ENCODE measurements at regions not wholly inside any gene's neighbourhood (a gene's known extent, or its start where the extent isn't known, plus 50 kb on each side); places are given as distances from the start of the nearest gene placed in this dataset.

DNA sequence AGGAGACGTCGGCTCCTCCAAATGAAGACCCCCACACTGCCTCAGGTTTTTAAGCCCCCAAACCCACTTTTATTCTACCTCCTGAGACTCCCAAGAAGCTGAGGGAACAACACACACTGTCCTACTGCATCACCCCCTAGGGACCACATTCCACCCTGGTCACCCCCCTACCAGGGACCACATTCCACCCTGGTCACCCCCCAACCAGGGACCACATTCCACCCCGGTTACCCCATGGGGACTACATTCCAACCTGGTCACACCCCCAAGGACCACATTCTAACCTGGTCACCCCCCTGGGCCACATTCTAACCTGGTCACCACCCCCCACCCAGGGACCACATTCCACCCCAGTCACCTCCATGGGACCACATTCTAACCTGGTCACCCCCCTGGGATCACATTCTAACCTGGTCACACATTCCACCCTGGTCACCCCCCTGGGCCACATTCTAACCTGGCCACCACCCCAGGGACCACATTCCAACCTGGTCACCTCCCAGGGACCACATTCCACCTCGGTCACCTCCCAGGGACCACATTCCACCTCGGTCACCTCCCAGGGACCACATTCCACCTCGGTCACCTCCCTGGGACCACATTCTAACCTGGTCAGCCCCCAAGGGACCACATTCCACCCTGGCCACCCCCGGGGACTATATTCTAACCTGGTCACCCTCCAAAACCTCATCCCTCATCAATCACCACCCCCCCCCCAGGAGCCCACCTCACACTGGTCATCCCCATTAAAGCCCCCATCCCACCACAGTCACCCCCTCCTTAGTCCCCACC lies 587.6 kb downstream of the NPHP4 start:
- DNase-seq (ENCODE audit: insufficient read length, low spot score, missing footprints) = no peak
- Histone ChIP-seq H3K27me3 (ENCODE audit: insufficient read depth, low read length) (no peaks in the 10 kb centered on the region), H3K36me3 (ENCODE audit: insufficient read depth, low read length) (no peaks in the 10 kb centered on the region), H3K4me2 (ENCODE audit: insufficient read depth, low read length) (no peak overlapping the region), H3K4me3 (ENCODE audit: insufficient read depth, low read length) (no peak overlapping the region), H4K20me1 (ENCODE audit: insufficient read depth, low read length) (no peaks in the 10 kb centered on the region), H3K27ac (ENCODE audit: low read depth, low read length) (no peak overlapping the region), H3K9me3 (ENCODE audit: low read depth, low read length) (no peaks in the 10 kb centered on the region), H3K4me1 (ENCODE audit: insufficient read depth, low read length) (no peaks in the 10 kb centered on the region), H2AFZ (ENCODE audit: low read length) (no peak overlapping the region), H3K79me2 (ENCODE audit: insufficient read depth, low read length) (no peaks in the 10 kb centered on the region)
- TF ChIP-seq, protein P1, sequence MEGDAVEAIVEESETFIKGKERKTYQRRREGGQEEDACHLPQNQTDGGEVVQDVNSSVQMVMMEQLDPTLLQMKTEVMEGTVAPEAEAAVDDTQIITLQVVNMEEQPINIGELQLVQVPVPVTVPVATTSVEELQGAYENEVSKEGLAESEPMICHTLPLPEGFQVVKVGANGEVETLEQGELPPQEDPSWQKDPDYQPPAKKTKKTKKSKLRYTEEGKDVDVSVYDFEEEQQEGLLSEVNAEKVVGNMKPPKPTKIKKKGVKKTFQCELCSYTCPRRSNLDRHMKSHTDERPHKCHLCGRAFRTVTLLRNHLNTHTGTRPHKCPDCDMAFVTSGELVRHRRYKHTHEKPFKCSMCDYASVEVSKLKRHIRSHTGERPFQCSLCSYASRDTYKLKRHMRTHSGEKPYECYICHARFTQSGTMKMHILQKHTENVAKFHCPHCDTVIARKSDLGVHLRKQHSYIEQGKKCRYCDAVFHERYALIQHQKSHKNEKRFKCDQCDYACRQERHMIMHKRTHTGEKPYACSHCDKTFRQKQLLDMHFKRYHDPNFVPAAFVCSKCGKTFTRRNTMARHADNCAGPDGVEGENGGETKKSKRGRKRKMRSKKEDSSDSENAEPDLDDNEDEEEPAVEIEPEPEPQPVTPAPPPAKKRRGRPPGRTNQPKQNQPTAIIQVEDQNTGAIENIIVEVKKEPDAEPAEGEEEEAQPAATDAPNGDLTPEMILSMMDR (IDR thresholded peaks at IDR 0.05; ENCODE audit: extremely low read depth, low read depth, low read length) = no peak

DNA sequence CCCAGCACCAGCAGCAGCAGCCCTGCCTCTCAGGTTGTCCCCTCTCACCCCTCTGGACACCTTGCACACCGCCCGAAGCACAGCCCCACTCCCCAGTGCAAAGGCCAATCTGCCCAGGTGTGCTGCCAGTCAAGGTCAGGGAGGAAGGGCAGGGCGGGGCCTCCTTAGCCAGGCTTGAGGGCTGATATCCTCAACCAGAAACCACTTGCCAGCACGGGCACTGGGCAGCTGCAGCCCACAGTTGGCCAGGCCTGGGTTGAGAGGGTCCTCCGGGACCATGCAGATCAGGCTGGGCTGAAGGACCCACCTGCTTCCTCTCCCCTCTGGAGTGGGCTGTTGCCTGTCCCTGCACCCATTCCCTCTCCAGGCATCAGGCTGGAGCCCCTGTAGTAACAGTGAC lies 588.3 kb downstream of the NPHP4 start:
- no peak overlapping the region for H3K27ac ChIP-seq (ENCODE audit: low read depth, low read length)
- no peaks in the 10 kb centered on the region for H3K4me1 ChIP-seq (ENCODE audit: insufficient read depth, low read length)
- no peaks in the 10 kb centered on the region for H4K20me1 ChIP-seq (ENCODE audit: insufficient read depth, low read length)
- no peak overlapping the region for H3K4me3 ChIP-seq (ENCODE audit: insufficient read depth, low read length)
- no peaks in the 10 kb centered on the region for H3K27me3 ChIP-seq (ENCODE audit: insufficient read depth, low read length)
- no peaks in the 10 kb centered on the region for H3K9me3 ChIP-seq (ENCODE audit: low read depth, low read length)
- TF ChIP-seq, protein P1 (IDR thresholded peaks at IDR 0.05; ENCODE audit: extremely low read depth, low read depth, low read length) = no peak
- H3K79me2 ChIP-seq (ENCODE audit: insufficient read depth, low read length) = no peaks in the 10 kb centered on the region
- DNase-seq (ENCODE audit: insufficient read length, low spot score, missing footprints) = no peak
- H3K4me2 ChIP-seq (ENCODE audit: insufficient read depth, low read length) = no peak overlapping the region
- H3K36me3 ChIP-seq (ENCODE audit: insufficient read depth, low read length) = no peaks in the 10 kb centered on the region
- H2AFZ ChIP-seq (ENCODE audit: low read length) = no peak overlapping the region

DNA sequence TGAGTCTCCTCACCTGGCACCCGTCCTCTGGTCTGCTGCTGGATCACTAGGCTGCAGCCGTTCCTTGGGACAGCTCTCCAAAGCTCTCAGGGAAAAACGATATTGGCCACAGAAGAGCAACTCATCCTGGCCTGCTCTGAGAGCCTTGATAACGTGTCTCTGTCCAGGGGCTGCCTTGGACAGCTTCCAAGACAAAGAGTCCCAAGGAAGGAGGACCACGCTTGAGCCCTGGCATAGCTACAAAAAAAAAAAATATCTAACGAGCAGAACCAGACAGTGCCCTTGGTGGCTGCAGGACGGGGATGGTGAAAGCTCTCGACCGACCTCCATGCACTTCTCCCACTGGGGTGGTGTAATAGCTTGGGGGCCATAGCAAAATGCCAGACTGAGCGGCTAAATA lies 589.6 kb downstream of the NPHP4 start:
- no peak overlapping the region for H3K27ac ChIP-seq (ENCODE audit: low read depth, low read length)
- H3K9me3 ChIP-seq (ENCODE audit: low read depth, low read length) = no peaks in the 10 kb centered on the region
- H2AFZ ChIP-seq (ENCODE audit: low read length) = no peak overlapping the region
- no peaks in the 10 kb centered on the region for H3K79me2 ChIP-seq (ENCODE audit: insufficient read depth, low read length)
- no peaks in the 10 kb centered on the region for H3K27me3 ChIP-seq (ENCODE audit: insufficient read depth, low read length)
- DNase-seq (ENCODE audit: insufficient read length, low spot score, missing footprints) = no peak
- no peaks in the 10 kb centered on the region for H3K4me1 ChIP-seq (ENCODE audit: insufficient read depth, low read length)
- TF ChIP-seq, protein P1 (IDR thresholded peaks at IDR 0.05; ENCODE audit: extremely low read depth, low read depth, low read length) = no peak
- H3K4me2 ChIP-seq (ENCODE audit: insufficient read depth, low read length) = no peak overlapping the region
- H3K36me3 ChIP-seq (ENCODE audit: insufficient read depth, low read length) = no peaks in the 10 kb centered on the region
- H3K4me3 ChIP-seq (ENCODE audit: insufficient read depth, low read length) = no peak overlapping the region
- no peaks in the 10 kb centered on the region for H4K20me1 ChIP-seq (ENCODE audit: insufficient read depth, low read length)

DNA sequence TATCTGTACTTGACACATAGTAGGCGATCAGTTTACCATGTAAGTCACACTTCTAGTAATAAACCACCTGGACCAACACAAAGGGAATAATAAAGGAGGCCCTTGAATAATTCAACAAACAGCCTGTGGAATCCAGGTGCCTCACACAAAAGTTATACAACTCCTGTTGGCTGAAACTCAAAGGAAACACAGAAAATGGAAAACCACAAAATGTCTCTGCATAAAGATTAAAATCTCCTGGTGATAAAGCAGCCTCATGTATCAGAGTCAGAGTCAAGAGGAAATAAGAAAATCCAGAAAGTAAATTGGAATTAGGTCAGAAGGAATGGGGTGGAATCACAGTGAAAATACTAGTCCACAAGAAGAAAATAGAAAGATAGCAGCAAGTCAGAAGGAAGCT lies 592.5 kb downstream of the NPHP4 start:
- Histone ChIP-seq H3K36me3 (ENCODE audit: insufficient read depth, low read length) (no peaks in the 10 kb centered on the region), H3K27ac (ENCODE audit: low read depth, low read length) (no peak overlapping the region), H3K9me3 (ENCODE audit: low read depth, low read length) (no peaks in the 10 kb centered on the region), H3K4me3 (ENCODE audit: insufficient read depth, low read length) (no peak overlapping the region), H4K20me1 (ENCODE audit: insufficient read depth, low read length) (no peaks in the 10 kb centered on the region), H3K4me2 (ENCODE audit: insufficient read depth, low read length) (no peak overlapping the region), H2AFZ (ENCODE audit: low read length) (no peak overlapping the region), H3K4me1 (ENCODE audit: insufficient read depth, low read length) (no peaks in the 10 kb centered on the region), H3K27me3 (ENCODE audit: insufficient read depth, low read length) (no peaks in the 10 kb centered on the region), H3K79me2 (ENCODE audit: insufficient read depth, low read length) (no peaks in the 10 kb centered on the region)
- TF ChIP-seq, protein P1 (IDR thresholded peaks at IDR 0.05; ENCODE audit: extremely low read depth, low read depth, low read length) = no peak
- no peak for DNase-seq (ENCODE audit: insufficient read length, low spot score, missing footprints)
